IMR-90 (cell line): ENCODE measurements at regions not wholly inside any gene's neighbourhood (a gene's known extent, or its start where the extent isn't known, plus 50 kb on each side); places are given as distances from the start of the nearest gene placed in this dataset.

Source experiments
- ATAC-seq: fragments of 200-7000 bp; cut with Tn5 transposase; 2 replicates; pipeline ENCODE4 v1.9.1; 2020; ENCODE audit warnings: low read depth, mild to moderate bottlenecking, moderate library complexity
- BruUV-seq: library from RNA; stranded (reverse); fragments of 400-500 nt; replicated peaks from 2 replicates; lab custom pipeline; 2021; lab: Mats Ljungman, UMichigan
- CTCF ChIA-PET: fragments of 300-600 bp; formaldehyde crosslinking; extraction: SDS; loops from one replicate; lab custom pipeline; 2021; ENCODE audit warnings: antibody characterized with exemption; lab: Yijun Ruan, JAX
- POLR2A ChIA-PET: fragments of 300-600 bp; sonication (Branson Sonifier 250); formaldehyde crosslinking; loops from one replicate; lab custom pipeline; 2022; ENCODE audit warnings: antibody characterized with exemption; ENCODE audit not compliant: unreplicated experiment; lab: Charles Lee
- DNase-seq: peaks from one replicate; pipeline ENCODE4 v3.0.0; 2013
- H2AFZ ChIP-seq: replicated peaks from 2 replicates; pipeline ENCODE3; 2013; ENCODE audit warnings: low read length, mild to moderate bottlenecking; ENCODE audit not compliant: poor library complexity
- H2AK5ac ChIP-seq: 2 replicates; pipeline ENCODE4 v1.6.1; 2013; ENCODE audit warnings: low read depth, low read length, inconsistent platforms
- H2AK9ac ChIP-seq: replicated peaks from 2 replicates; pipeline ENCODE3; 2013; ENCODE audit warnings: mild to moderate bottlenecking, low read depth, low read length, moderate library complexity; ENCODE audit not compliant: poor library complexity
- H2BK120ac ChIP-seq: 2 replicates; pipeline ENCODE4 v1.6.1; 2013; ENCODE audit warnings: low read depth, low read length, inconsistent platforms
- H2BK15ac ChIP-seq: 3 replicates; pipeline ENCODE4 v1.6.1; 2013; ENCODE audit warnings: low read depth, low read length, inconsistent platforms
- H2BK20ac ChIP-seq: 2 replicates; pipeline ENCODE4 v1.6.1; 2013; ENCODE audit warnings: low read depth, mild to moderate bottlenecking, inconsistent platforms, low read length, moderate library complexity
- H2BK5ac ChIP-seq: 2 replicates; pipeline ENCODE4 v1.6.1; 2013; ENCODE audit warnings: mild to moderate bottlenecking, low read depth, low read length, inconsistent platforms; ENCODE audit not compliant: poor library complexity, severe bottlenecking
- H3K14ac ChIP-seq: replicated peaks from 2 replicates; pipeline ENCODE4 v1.6.1; 2013; ENCODE audit warnings: low read depth, low read length, inconsistent platforms
- H3K18ac ChIP-seq: 2 replicates; pipeline ENCODE4 v1.6.1; 2013; ENCODE audit warnings: low read depth, low read length, control low read depth
- H3K23ac ChIP-seq: 2 replicates; pipeline ENCODE4 v1.6.1; 2013; ENCODE audit warnings: low read depth, low read length, inconsistent platforms
- H3K27ac ChIP-seq: 2 replicates; pipeline ENCODE4 v1.5.1; 2013; ENCODE audit warnings: mild to moderate bottlenecking, control low read depth, low read length; ENCODE audit not compliant: insufficient read depth
- H3K27me3 ChIP-seq: 2 replicates; pipeline ENCODE4 v1.6.1; 2013; ENCODE audit warnings: low read length; ENCODE audit not compliant: control insufficient read depth, insufficient read depth
- H3K36me3 ChIP-seq: 2 replicates; pipeline ENCODE4 v1.6.1; 2013; ENCODE audit warnings: low read length, mixed read lengths; ENCODE audit not compliant: control insufficient read depth, insufficient read depth
- H3K4ac ChIP-seq: 2 replicates; pipeline ENCODE4 v1.6.1; 2013; ENCODE audit warnings: low read depth, low read length, inconsistent platforms
- H3K4me1 ChIP-seq: 2 replicates; pipeline ENCODE4 v1.6.1; 2013; ENCODE audit warnings: low read length, mixed read lengths; ENCODE audit not compliant: control insufficient read depth, insufficient read depth
- H3K4me2 ChIP-seq: 2 replicates; pipeline ENCODE4 v1.6.1; 2013; ENCODE audit warnings: low read depth, mild to moderate bottlenecking, control low read depth, low read length, moderate library complexity
- H3K4me3 ChIP-seq: 2 replicates; pipeline ENCODE4 v1.5.1; 2013; ENCODE audit warnings: low read depth, mild to moderate bottlenecking, control low read depth, low read length, moderate library complexity; ENCODE audit not compliant: insufficient read depth
- H3K56ac ChIP-seq: 2 replicates; pipeline ENCODE4 v1.6.1; 2013; ENCODE audit warnings: low read length, inconsistent platforms; ENCODE audit not compliant: insufficient read depth; ENCODE audit errors: extremely low read depth
- H3K79me1 ChIP-seq, 2 experiments: 2 replicates each; pipeline ENCODE4 v1.6.1; 2013; ENCODE audit warnings: low read length in 2 of 2, inconsistent platforms in 1 of 2, low read depth in 1 of 2
- H3K9ac ChIP-seq: 2 replicates; pipeline ENCODE4 v1.6.1; 2013; ENCODE audit warnings: low read depth, low read length, control low read depth
- H3K9me1 ChIP-seq: 2 replicates; pipeline ENCODE4 v1.6.1; 2013; ENCODE audit warnings: low read length, inconsistent platforms; ENCODE audit not compliant: insufficient read depth
- H3K9me3 ChIP-seq: 2 replicates; pipeline ENCODE4 v1.6.1; 2013; ENCODE audit warnings: low read length; ENCODE audit not compliant: control insufficient read depth, insufficient read depth
- H4K20me1 ChIP-seq: 2 replicates; pipeline ENCODE4 v1.6.1; 2013; ENCODE audit warnings: low read length, inconsistent platforms; ENCODE audit not compliant: insufficient read depth
- H4K5ac ChIP-seq: 2 replicates; pipeline ENCODE4 v1.6.1; 2013; ENCODE audit warnings: mild to moderate bottlenecking, low read depth, low read length, control low read depth
- H4K8ac ChIP-seq, 2 experiments: 2 replicates each; pipeline ENCODE4 v1.6.1; 2013; ENCODE audit warnings: low read depth in 2 of 2, low read length in 2 of 2, control low read depth in 1 of 2, inconsistent platforms in 1 of 2
- H4K91ac ChIP-seq: 2 replicates; pipeline ENCODE4 v1.6.1; 2013; ENCODE audit warnings: low read depth, low read length, inconsistent platforms; ENCODE audit not compliant: insufficient read depth
- BHLHE40 ChIP-seq: fragments of 150-350 bp; IDR thresholded peaks from 2 replicates; pipeline ENCODE4 v1.6.1; 2016; ENCODE audit warnings: mild to moderate bottlenecking, low read depth, low read length
- ELK1 ChIP-seq: fragments of 150-350 bp; IDR thresholded peaks from 2 replicates; pipeline ENCODE4 v1.6.1; 2016; ENCODE audit warnings: low read depth, mild to moderate bottlenecking, low read length, moderate library complexity, borderline replicate concordance
- FOS ChIP-seq: fragments of 150-350 bp; IDR thresholded peaks from 2 replicates; pipeline ENCODE4 v1.6.1; 2016; ENCODE audit warnings: low read depth, low read length
- MXI1 ChIP-seq: IDR thresholded peaks from 2 replicates; pipeline ENCODE4 v1.6.1; 2012; ENCODE audit warnings: low read depth, mild to moderate bottlenecking, low read length, moderate library complexity, borderline replicate concordance
- POLR2A ChIP-seq: IDR thresholded peaks from 2 replicates; pipeline ENCODE4 v1.6.1; 2012; ENCODE audit warnings: mild to moderate bottlenecking, low read depth, low read length
- RFX5 ChIP-seq: IDR thresholded peaks from 2 replicates; pipeline ENCODE4 v1.8.0; 2012; ENCODE audit warnings: low read depth, mild to moderate bottlenecking, low read length, moderate library complexity
- SMC3 ChIP-seq: fragments of 150-350 bp; IDR thresholded peaks from 2 replicates; pipeline ENCODE4 v1.6.1; 2016; ENCODE audit warnings: low read depth, mild to moderate bottlenecking, antibody characterized with exemption, low read length, moderate library complexity
- USF2 ChIP-seq: fragments of 150-350 bp; IDR thresholded peaks from 2 replicates; pipeline ENCODE4 v1.6.1; 2017; ENCODE audit warnings: mild to moderate bottlenecking, antibody characterized with exemption, low read length, low read depth
- WGBS, 2 experiments: methylation state at CpG; one replicate each; pipeline versions ENCODE4 v1.1.5 to v1.1.7; 2013; ENCODE audit warnings: missing lambda C conversion rate in 2 of 2; ENCODE audit not compliant: insufficient read length in 1 of 2; ENCODE audit errors: extremely low coverage in 2 of 2; 5-methylcytosine and 5-hydroxymethylcytosine counted together
- dilution Hi-C: fragments of 300-500 bp; cut with HindIII; formaldehyde crosslinking; loops from one replicate; pipeline ENCODE4 v1.14.3; 2018; ENCODE audit warnings: low sequenced_read_pairs; ENCODE audit not compliant: unreplicated experiment
- in situ Hi-C: fragments of 300-500 bp; cut with MboI; formaldehyde crosslinking; loops from 3 replicates; pipeline ENCODE4 v1.14.3; 2019; ENCODE audit warnings: low sequenced_read_pairs, inconsistent platforms, mixed read lengths
- intact Hi-C: fragments of 100-400 bp; cut with micrococcal nuclease; formaldehyde crosslinking; loops from 2 replicates; pipeline ENCODE4 v1.10.0; 2022

- Histone ChIP-seq H3K27me3 (no peaks in the 10 kb centered on the region), H3K4me2 (no peak overlapping the region), H3K14ac (no peak overlapping the region), H3K27ac (no peak overlapping the region), H3K23ac (no peak overlapping the region), H2BK20ac (no peak overlapping the region), H2AK5ac (no peak overlapping the region), H4K91ac (no peak overlapping the region), H3K36me3 (no peaks in the 10 kb centered on the region), H4K5ac (no peak overlapping the region), H2BK5ac (no peak overlapping the region), H4K8ac (no peak overlapping the region), H3K18ac (no peak overlapping the region), H3K9ac (no peak overlapping the region), H3K4me3 (no peak overlapping the region), H3K4ac (no peak overlapping the region), H2BK15ac (no peak overlapping the region), H3K79me1 (no peaks in the 10 kb centered on the region), H2AK9ac (no peak overlapping the region), H3K9me1 (no peaks in the 10 kb centered on the region), H3K56ac (no peak overlapping the region), H2AFZ (no peak overlapping the region), H4K20me1 (no peaks in the 10 kb centered on the region), H2BK120ac (no peak overlapping the region), H3K9me3 (peaks cover 5% of the 10 kb centered on the region; the same call in 1 of the 2 replicates), H3K4me1 (no peaks in the 10 kb centered on the region)
- ATAC-seq (no peak), DNase-seq (no peak)
- TF ChIP-seq SMC3, result no peak
- no peak for TF ChIP-seq POLR2A
- TF ChIP-seq ELK1, result no peak
- no peak for TF ChIP-seq USF2
- TF ChIP-seq BHLHE40, result no peak
- TF ChIP-seq RFX5, result no peak
- TF ChIP-seq MXI1, result no peak
- no peak for TF ChIP-seq FOS
- BruUV-seq, result no TSS peak
- ChIA-PET CTCF (interaction anchor here (0.6 kb wide), 1 partner anchor 30 kb away, joined by 8 read pairs; no protein-coding TSS in a partner anchor), POLR2A (no interaction called here)
- dilution Hi-C loops, result no loop called here
- in situ Hi-C loops, result no loop called here
- no CpG with 5 or more reads among the region's 1 CpG for WGBS, 2 experiments
- intact Hi-C loops, result no loop called here
Observed at GRCh38 chr12:97211416-97211930, 251.1 kb upstream of the RMST start.
